Coronary artery (tissue), 2 donors: ENCODE measurements at regions not wholly inside any gene's neighbourhood (a gene's known extent, or its start where the extent isn't known, plus 50 kb on each side); places are given as distances from the start of the nearest gene placed in this dataset.
"Not testable (repeated sequence)": the region's sequence is repeated elsewhere in the genome, so short reads cannot be mapped to it uniquely, and the experiment has no call there.

Experiments used
- DNase-seq: peaks from one replicate; pipeline ENCODE4 v3.0.0-alpha.2; 2017; ENCODE audit warnings: low spot score
- H3K27ac ChIP-seq, 2 donors: fragments of 200-600 bp; sonication (generic); one replicate each; pipeline ENCODE4 v1.5.1; 2016 to 2019
- H3K4me3 ChIP-seq: fragments of 200-600 bp; sonication (generic); 2 replicates; pipeline ENCODE4 v1.5.1; 2016; ENCODE audit warnings: mild to moderate bottlenecking, moderate library complexity
- TF ChIP-seq, protein P1 (sequence below): fragments of 200-600 bp; sonication (generic); IDR thresholded peaks from one replicate; pipeline ENCODE4 v1.5.1; 2019; ENCODE audit warnings: antibody characterized with exemption

DNA sequence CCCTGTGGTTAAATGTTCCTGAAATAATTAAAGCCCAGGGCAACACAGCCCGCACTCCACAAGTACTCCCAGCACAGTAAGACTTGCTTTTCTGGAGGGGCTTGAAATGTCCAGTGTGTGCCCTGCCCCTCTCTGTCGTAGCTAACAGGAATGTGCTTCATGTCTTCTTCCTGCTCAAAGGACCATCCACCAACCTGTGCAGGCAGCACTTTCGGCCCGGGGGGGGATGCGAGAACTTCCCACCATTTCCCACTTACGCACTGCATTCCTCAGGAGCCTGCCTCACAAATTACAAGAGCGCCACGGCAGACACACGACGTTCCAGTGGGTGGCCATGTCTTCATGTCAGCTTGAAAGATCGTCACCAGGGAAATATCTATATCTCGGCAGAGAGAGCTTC lies 70.3 kb upstream of the CLEC6A start:
- H3K27ac ChIP-seq, DNase-seq, H3K4me3 ChIP-seq: not testable (repeated sequence)

GRCh38 chr12:8386661-8387060 lies 69.1 kb upstream of the CLEC6A start:
- not testable (repeated sequence) for DNase-seq, H3K27ac ChIP-seq, H3K4me3 ChIP-seq

- not testable (repeated sequence) for DNase-seq, H3K27ac ChIP-seq, H3K4me3 ChIP-seq
Observed at GRCh38 chr12:8389296-8389695, 66.5 kb upstream of the CLEC6A start.

DNA sequence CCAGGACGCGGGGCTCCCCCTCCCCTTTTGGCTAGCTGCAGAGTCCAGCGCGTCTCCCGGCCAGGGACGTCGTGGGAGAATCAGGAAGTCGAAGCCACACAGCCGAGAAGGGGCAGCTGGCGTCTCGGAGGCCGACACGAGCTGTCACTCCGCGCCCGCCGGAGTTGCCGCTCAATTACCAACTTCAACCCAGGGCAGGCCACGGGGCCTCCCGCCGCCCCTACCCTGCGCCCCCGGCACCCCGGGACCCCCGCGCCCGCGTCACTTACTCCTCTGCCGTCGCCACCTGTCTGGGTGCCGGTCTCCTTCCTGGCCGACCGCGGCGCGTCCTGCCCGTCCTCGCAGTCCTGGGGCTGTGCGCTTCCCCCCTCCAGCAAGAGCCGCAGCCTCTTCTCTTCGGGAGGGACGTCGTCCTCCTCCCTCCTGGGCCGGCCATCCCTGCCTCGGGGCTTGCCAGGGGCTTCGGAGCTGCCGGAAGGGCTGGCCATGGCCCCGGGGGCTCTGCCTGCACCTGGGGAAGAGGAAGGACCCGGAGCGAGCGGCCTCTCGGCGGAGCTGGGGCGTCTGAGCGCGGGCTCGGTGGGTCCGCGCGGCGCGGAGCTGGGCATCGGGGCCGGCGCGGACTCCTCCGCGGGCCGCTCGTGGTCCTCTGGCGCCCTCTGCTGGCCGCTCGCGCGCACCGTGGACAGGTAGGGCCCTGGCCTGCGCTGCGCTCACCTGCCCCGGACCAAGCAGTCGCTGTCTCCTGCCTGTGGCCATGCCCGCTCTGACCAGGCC lies 65.6 kb upstream of the CLEC6A start:
- peak overlapping the region; percentile 75 for H3K4me3 ChIP-seq
- not testable (repeated sequence) for H3K27ac ChIP-seq, DNase-seq
- TF ChIP-seq, protein P1, sequence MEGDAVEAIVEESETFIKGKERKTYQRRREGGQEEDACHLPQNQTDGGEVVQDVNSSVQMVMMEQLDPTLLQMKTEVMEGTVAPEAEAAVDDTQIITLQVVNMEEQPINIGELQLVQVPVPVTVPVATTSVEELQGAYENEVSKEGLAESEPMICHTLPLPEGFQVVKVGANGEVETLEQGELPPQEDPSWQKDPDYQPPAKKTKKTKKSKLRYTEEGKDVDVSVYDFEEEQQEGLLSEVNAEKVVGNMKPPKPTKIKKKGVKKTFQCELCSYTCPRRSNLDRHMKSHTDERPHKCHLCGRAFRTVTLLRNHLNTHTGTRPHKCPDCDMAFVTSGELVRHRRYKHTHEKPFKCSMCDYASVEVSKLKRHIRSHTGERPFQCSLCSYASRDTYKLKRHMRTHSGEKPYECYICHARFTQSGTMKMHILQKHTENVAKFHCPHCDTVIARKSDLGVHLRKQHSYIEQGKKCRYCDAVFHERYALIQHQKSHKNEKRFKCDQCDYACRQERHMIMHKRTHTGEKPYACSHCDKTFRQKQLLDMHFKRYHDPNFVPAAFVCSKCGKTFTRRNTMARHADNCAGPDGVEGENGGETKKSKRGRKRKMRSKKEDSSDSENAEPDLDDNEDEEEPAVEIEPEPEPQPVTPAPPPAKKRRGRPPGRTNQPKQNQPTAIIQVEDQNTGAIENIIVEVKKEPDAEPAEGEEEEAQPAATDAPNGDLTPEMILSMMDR = peak; percentile 63

GRCh38 chr12:8396225-8397071 lies 59.3 kb upstream of the CLEC6A start:
- TF ChIP-seq, protein P1 = peak; percentile 70
- DNase-seq, H3K27ac ChIP-seq: not testable (repeated sequence)
- peak overlapping the region; percentile 55 for H3K4me3 ChIP-seq

DNA sequence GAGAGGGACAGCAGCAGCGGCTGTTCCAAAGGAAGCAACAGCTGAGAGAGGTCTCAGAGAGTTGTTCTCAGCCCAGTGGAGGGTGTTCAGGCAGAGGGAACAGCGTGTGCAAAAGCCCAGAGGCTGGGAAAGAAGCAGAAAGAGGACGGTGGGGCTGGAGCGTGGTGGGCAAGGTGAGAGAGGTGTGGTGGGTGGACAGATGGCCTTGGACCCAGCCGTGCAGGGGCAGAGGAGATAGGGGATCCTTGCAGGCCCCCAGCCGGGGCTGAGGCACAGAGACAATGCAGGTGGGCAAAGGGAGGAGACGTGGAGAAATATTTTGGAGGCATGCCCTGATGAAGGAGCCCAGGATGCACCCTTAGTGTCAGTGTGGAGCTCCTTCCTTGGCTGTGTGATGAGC lies 58.4 kb upstream of the CLEC6A start:
- H3K27ac ChIP-seq, H3K4me3 ChIP-seq, DNase-seq: not testable (repeated sequence)

DNA sequence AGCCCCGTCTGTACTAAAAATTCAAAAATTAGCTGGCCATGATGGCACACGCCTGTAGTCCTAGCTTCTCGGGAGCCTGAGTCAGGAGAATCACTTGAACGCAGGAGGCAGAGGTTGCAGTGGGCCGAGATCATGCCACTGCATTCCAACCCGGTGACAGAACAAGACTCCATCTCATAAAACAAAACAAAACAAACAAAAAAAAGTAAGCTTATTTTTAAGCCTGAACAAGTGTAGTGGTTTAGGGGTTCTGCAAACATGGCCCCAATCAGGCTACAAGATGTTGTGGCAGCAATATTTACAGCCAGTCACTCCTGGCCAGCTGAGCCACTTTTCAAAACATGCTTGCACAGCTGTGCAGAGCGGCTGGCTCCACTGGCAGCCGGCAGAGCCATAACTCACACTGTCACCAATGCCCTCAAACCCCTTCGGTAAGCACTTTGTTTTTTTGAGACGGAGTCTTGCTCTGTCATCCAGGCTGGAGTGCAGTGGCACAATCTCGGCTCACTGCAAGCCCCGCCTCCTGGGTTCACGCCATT lies 56.2 kb upstream of the CLEC6A start:
- not testable (repeated sequence) for H3K27ac ChIP-seq, DNase-seq, H3K4me3 ChIP-seq

GRCh38 chr12:8403834-8404233 lies 51.9 kb upstream of the CLEC6A start:
- H3K27ac ChIP-seq, DNase-seq, H3K4me3 ChIP-seq: not testable (repeated sequence)

DNA sequence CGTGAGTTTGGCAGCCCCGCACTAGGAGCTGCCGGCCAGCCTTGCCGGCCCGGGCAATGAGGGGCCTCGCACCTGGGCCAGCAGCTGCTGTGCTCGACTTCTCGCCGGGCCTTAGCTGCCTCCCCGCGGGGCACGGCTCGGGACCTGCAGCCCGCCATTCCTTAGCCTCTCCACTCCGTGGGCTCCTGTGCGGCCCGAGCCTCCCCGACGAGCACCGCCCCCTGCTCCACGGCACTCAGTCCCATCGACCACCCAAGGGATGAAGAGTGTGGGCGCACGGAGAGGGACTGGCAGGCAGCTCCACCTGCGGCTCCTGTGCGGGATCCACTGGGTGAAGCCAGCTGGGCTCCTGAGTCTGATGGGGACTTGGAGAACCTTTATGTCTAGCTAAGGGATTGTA lies 51.4 kb upstream of the CLEC6A start:
- peak; percentile 31 for DNase-seq
- H3K27ac ChIP-seq, H3K4me3 ChIP-seq: not testable (repeated sequence)
